GM18520 (cell line): ENCODE measurements at regions not wholly inside any gene's neighbourhood (a gene's known extent, or its start where the extent isn't known, plus 50 kb on each side); places are given as distances from the start of the nearest gene placed in this dataset.
"Not testable (repeated sequence)": the region's sequence is repeated elsewhere in the genome, so short reads cannot be mapped to it uniquely, and the experiment has no call there.

ENCODE experiments used
- ATAC-seq: cut with Tn5 transposase; IDR thresholded peaks from one replicate; pipeline ENCODE4 v1.9.1; 2021; ENCODE audit not compliant: unreplicated experiment

DNA sequence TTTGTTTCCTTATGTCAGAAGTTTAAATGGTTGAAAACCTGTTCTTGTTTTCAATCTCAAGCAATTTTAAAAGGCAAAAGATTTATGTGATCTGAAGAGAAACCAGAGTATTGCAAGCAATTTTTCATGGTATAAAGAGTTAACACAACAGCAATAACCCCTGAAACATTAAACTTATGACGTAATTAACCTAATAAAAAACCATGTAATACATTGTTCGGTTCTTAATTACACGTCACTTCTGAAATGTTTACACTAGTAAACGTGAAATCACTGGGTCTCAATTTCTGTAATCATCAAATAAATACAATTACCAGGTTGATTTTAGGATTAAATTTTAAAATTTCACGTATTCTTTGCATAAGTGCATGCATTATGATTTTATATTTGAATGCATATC, 914.5 kb downstream of the NLGN4X start:
- no peak for ATAC-seq

- no peak for ATAC-seq
Observed at GRCh38 chrX:5307416-5307815, 921.3 kb downstream of the NLGN4X start.

GRCh38 chrX:5306654-5307121, 922.0 kb downstream of the NLGN4X start:
- no peak for ATAC-seq

- ATAC-seq = no peak
Observed at GRCh38 chrX:5305452-5305851, 923.2 kb downstream of the NLGN4X start.

- no peak for ATAC-seq
Observed at GRCh38 chrX:5295004-5295403, 933.7 kb downstream of the NLGN4X start.

DNA sequence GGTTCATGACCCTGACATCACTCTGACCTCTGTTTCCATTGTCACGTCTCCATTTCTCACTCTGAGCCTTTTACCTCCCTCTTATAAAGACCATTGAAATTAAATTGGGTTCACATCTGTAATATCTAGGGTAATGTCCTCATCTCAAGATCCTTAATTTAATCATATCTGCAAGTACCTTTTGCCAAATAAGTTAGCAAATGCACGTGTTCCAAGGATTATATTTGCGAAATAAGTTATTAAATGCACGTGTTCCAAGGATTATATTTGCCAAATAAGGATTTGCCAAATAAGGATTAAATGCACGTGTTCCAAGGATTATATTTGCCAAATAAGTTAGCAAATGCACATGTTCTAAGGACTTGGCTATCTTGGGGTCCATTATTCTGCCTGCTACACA, 938.0 kb downstream of the NLGN4X start:
- ATAC-seq = no peak

DNA sequence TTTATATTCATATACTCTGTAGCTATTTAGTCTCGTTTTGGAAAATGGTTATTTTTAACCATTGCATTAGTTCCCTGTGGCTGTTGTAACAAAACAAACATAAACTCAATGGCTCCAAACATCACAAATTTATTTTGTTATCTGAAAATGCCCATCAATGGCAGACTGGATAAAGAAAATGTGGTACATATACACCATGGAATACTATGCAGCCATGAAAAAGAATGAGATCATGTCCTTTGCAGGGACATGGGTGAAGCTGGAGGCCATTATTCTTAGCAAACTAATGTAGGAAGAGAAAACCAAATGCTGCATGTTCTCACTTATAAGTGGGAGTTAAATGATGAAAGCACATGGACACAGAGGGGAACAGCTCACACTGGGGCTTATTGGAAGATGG, 938.7 kb downstream of the NLGN4X start:
- not testable (repeated sequence) for ATAC-seq

DNA sequence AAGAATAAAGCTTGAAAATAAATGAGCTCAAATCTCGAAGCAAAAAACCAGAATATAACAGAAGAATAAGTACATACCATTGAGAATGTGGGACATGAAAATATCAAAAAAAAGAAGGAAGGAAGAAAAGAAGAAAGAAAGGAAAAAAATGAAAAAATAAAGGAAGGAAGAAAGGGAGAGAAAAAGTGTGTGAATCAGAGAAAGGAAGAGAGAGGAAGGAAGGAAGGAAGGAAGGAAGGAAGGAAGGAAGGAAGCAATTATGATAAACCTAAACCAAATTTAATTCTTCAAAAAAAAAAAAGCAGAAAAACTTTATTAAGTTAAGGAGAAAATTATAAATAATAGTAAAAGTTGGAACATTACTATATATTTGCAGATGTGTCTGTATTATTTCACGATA, 949.8 kb downstream of the NLGN4X start:
- no peak for ATAC-seq

DNA sequence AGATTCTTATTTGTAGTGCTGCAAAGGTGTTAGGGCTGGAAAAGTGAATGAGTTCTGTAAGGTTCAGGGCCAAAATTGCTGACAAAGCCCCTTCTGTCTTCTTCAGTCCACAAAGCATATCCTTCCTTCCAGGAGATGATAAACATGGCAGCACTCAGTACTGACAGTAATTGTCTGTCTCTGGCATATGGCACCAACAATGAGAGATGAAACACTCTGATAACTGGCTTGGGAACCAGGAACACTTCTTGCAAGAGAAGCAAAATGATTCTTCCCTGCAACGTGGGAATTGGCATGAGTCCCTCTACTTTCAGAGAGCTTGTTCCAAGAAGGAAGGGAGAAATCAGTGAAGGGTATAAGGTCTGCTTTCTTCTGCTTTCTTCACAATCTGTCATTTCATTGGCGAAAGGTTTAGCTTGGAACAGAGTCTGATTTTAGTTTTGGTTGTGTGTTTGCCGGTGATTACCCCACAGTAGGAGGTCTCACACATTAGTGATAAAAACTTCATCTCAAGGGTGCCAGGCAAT, 963.3 kb downstream of the NLGN4X start:
- ATAC-seq = no peak

GRCh38 chrX:5250106-5250505, 978.6 kb downstream of the NLGN4X start:
- no peak for ATAC-seq

GRCh38 chrX:5242091-5242790, 986.4 kb downstream of the NLGN4X start:
- ATAC-seq = no peak

- no peak for ATAC-seq
Observed at GRCh38 chrX:5236749-5237148, 991.9 kb downstream of the NLGN4X start.

DNA sequence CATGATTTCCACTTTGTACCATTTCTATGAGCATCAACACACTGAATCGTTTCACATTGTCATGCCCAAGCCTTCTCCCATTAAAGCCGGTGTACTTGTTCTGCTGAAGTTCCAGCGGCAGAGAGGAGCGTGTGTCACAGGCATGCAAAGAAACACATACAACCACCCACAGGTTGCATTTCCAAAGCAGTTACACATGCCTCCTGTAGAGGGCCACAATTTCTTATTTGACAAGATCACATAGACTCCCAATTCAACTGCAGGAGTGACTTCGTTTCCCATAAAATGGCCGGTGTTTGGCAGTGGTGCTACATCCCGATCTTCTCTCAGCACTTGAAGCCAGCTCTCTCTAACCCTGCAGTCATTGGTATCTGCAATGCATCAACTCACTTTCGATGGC, 992.6 kb downstream of the NLGN4X start:
- ATAC-seq = no peak

DNA sequence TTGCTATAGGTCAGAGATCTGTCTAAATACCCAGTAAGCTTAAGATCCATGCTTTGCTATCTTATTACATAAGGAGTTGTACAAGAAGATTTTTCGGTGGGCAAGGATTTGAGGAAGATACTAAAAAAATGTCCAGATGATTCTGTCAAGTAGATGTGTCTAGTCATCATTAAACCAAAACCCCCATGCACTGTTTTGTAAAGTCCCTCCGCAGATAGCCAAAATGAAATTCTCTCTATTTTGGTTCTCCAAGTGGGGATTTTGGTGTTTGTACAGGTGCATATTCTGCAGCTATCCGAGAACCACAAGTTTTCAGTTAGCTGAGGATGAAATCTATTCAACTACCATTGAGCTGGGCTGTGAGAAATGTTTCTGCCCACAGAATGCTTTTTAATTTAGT, 994.8 kb downstream of the NLGN4X start:
- ATAC-seq = no peak

- no peak for ATAC-seq
Observed at GRCh38 chrX:5220421-5220820, 1008.2 kb downstream of the NLGN4X start.

DNA sequence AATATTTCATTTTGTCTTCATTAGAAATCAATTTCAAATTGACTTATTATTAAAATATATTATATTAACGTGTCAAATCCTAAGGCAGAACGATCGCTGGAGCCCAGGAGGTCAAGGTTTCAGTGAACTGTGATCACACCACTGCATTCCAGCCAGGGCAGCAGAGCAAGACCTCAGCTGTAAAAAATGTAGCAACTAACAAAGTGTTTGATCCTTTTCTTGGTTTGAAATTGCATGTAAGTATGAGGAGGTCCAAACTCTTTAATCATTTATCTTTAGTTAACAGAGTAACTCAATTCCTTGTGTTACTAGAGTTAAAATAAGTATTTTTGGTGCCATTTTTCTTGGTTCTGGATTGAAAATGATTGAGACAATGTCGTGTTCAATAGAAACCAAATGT, 1033.9 kb downstream of the NLGN4X start:
- ATAC-seq = no peak

- no peak for ATAC-seq
Observed at GRCh38 chrX:5180135-5180741, 1048.4 kb downstream of the NLGN4X start.

GRCh38 chrX:5176766-5177165, 1051.9 kb downstream of the NLGN4X start:
- no peak for ATAC-seq

GRCh38 chrX:5163663-5164062, 1065.0 kb downstream of the NLGN4X start:
- ATAC-seq = no peak

DNA sequence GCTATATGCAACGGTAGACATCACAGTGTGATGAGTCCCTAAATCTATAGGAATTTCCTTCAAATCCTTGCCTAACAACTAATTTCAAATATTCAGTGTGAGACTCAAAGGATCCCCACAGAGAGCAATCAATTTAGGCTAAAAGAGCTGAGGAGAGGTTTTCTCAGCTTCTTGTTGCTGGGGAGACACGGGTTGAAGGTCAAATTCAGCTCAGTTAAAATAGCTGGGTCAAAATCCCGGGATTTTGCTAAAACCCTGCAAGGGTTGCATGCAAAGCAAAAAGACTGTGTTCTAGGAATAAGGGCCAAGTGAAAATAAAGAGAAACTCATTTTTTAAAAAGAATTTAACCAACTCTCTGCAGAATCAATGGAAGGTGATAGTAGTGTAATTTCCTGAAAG, 1073.4 kb downstream of the NLGN4X start:
- ATAC-seq = no peak

DNA sequence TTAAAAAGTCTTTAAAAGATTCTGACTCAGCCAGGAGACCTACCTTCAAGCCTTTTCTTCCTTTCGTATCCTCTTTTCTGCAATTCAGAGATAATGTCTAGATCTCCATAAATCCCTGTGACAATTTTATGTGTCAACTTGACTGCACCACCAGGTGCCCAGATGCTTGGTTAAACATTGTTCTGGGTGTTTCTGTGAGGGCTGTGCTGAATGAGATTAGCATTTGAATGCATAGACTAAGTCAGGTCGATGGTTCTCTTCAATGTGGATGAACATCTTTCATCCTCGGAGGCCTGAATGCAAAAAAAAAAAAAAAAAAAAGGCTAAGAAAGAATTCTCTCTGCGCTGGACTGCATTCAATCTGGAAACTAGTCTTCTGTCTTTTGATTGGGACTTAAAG, 1082.7 kb downstream of the NLGN4X start:
- ATAC-seq = no peak

DNA sequence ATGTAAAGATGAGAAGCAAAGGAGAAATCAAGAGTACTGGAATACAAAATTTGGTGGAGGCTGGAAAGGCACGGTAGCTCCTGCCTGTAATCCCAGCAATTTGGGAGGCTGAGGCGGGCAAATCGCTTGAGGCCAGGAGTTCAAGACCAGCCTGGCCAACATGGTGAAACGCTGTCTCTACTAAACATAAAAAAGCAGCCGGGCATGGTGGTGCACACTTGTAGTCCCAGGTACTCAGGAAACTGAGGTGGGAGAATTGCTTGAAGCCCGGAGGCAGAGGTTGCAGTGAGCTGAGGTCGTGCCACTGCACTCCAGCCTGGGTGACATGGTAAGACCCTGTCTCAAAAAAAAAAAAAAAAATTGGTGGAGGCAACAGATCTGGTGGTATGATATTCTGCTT, 1086.0 kb downstream of the NLGN4X start:
- ATAC-seq = no peak
